ENCODE measurements at regions not wholly inside any gene's neighbourhood (a gene's known extent, or its start where the extent isn't known, plus 50 kb on each side); places are given as distances from the start of the nearest gene placed in this dataset.
A peak's percentile ranks its signal among the peaks of the same experiment; 100 is the strongest.
"Not testable (repeated sequence)": the region's sequence is repeated elsewhere in the genome, so short reads cannot be mapped to it uniquely, and the experiment has no call there.

DNA sequence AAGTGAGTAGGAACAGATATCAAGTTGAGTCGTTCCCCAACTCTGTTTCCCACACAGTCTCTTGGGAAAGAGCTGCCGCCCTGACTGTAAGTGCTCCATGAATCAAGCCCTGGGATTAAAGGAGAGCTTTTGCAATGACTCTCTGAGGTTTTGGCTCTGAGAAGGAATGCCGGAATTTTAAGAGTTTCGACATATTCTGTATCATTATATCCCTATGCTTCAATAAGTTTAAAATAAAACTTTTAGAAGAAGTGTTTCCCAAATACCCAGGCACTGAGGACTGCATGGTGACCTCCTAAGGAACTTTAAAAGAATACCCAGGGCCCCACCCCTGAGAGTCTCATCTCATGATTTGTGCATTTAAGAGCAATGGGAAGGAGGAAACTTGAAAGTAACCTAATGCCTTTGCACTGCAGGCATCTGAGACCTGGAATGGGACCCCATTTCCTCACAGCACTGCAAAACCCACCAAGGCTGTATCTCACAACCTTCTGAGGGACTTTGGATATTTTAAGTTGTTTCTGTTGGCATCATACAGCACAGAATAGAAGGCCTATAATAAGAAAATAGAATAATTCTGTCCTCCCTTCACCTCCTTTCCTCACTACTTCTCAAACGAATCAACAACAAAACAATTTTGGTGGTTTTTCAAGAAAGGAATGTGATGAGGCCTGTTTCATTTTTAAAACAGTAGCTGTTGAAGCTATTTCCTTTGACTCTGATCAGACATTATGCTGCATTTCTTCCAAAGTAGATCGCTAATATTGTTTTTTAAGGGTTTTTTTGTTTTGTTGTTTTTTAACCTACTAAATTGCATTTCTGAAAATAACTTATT, 121.2 kb downstream of the GASK1B start:
- DNase-seq = no peak

DNA sequence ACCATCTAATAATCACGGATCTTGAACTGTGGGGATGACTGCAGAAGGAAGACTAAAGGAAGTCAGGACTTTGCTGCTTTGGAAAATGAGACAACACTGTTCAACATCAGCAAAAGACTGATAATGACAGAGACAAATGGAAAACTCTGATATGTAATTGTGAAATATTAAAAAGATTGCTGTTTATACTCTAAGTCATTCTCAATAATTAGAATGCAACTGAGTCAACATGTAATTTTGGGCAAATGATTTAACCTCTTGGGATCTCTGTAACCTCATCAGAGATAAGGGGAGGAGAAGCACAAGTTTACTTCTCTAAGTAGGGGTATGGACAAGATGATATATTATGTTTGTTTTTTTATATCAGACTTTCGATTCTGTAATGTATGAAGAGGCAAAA, 121.9 kb downstream of the GASK1B start:
- no peak for DNase-seq

DNA sequence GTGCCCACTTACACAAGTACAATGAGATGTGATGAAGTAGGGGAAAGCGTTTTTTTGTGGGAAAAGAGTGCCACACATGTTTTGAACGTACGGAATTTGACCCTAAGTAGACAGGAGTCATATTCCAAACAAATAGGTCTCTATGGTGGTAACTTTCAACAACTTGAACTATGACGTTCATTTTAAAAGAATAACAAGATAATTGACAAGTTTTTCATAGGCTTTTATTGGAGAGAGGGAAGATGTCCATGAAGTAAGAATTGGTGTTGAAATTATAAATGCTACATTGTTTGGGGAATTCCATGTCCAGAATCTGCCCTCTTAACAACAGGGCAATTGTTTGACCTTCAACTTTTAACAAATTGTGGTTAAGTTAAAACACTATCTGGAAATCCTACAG, 126.5 kb downstream of the GASK1B start:
- DNase-seq = no peak

- DNase-seq = no peak
Observed at GRCh38 chr4:158043971-158044618, 128.7 kb downstream of the GASK1B start.

DNA sequence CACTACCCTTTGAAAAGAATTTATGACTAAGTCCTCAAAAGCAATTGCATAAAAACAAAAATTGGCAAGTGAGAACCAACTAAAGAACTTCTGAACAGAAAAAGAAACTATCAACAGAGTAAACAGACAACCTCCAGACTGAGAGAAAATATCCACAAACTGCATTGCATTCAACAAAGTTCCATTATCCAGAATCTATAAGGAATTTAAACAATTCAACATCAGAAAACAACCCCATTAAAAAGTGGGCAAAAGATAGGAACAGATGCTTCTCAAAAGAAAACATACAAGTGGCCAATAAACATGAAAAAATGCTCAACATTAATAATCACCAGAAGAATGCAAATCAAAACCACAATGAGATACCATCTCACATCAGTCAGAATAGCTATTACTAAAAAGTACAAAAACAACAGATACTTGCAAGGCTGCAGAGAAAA, 130.2 kb downstream of the GASK1B start:
- no peak for DNase-seq

- no peak for DNase-seq
Observed at GRCh38 chr4:158038718-158039117, 134.1 kb downstream of the GASK1B start.

DNA sequence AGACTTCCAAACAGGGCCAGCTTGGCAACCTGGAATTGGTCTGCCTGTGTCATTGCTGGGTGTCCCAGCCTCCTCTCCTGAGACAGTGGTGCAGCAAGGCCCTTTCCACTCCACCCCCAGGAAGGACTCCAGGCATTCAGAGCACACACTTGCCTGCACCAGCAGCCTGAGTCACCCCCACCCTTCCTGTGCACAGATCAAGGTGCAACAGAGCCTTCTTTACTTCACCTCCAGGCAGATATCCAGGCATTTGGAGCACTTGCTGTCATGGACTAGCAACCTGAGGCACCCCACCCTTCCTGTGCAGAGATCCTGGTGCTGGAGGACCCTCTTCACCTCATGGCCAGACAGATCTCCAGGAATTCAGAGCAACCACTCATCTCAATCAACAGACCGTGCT, 135.8 kb downstream of the GASK1B start:
- DNase-seq = no peak

GRCh38 chr4:158035662-158036195, 137.1 kb downstream of the GASK1B start:
- no peak for DNase-seq

DNA sequence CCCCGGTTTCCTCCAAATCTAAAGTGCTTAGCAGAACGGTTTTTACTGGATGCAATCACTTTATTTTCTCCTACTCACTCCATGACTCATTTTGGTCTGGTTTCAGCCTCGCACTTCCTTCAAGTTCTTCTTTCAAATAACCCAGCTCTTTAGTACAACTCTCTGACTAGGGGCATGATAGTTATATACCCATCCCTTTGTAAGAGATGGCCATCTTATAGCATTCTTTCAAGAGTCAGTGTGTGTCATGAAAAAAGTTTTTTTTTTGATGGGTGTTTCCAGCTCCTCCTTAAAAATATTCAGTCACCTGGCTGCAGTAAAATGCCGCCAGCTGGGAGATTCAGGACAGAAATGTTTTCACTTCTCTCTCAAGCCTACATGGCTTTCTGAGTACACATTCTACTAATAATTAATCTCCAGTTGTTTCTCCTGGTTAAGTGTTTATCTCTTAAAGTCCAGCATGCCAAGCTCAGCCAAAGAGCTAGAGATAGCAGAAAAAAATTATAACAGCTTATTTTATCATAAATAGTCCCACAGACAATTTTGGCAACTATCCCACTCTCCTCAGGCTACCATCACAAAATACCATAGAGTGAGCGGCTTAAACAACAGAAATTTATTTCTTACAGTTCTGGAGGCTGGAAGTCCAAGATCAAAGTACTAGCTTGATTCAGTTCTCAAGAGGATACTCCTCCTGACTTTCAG, 139.3 kb downstream of the GASK1B start:
- DNase-seq = peak; percentile 80

GRCh38 chr4:158032733-158033415, 140.0 kb downstream of the GASK1B start:
- no peak for DNase-seq

GRCh38 chr4:158028381-158028780, 144.4 kb downstream of the GASK1B start:
- not testable (repeated sequence) for DNase-seq

GRCh38 chr4:158025131-158025530, 147.7 kb downstream of the GASK1B start:
- DNase-seq = no peak

DNA sequence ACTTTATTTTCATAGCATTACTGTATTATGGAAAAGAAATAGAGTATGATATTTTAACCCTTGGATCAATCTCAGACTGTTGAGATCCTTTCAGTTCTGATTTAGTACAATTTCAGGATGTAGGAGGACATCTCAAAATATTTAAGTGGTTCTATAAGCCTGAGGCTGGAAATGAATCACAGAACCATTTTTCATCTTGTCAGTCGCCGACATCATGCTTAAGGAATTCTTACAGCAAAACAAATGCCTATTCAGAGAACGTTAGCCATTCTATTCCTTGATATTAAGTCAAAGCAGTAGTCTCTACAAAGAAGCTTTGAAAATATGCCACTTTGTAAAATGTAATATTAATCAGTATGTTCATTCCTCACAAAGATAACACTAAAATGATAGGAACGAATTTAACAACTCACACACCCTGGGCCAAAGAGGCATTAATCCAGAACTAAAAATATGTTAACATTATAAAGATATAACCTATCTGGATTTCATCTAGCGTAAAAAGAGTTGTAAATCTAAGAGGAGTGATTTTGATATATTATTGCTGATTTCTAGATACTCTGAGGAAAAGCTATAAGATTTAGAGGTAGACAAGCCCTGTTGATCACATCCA, 152.0 kb downstream of the GASK1B start:
- no peak for DNase-seq

GRCh38 chr4:158020176-158020575, 152.6 kb downstream of the GASK1B start:
- peak; percentile 54 for DNase-seq

GRCh38 chr4:158018831-158019230, 154.0 kb downstream of the GASK1B start:
- DNase-seq = no peak

DNA sequence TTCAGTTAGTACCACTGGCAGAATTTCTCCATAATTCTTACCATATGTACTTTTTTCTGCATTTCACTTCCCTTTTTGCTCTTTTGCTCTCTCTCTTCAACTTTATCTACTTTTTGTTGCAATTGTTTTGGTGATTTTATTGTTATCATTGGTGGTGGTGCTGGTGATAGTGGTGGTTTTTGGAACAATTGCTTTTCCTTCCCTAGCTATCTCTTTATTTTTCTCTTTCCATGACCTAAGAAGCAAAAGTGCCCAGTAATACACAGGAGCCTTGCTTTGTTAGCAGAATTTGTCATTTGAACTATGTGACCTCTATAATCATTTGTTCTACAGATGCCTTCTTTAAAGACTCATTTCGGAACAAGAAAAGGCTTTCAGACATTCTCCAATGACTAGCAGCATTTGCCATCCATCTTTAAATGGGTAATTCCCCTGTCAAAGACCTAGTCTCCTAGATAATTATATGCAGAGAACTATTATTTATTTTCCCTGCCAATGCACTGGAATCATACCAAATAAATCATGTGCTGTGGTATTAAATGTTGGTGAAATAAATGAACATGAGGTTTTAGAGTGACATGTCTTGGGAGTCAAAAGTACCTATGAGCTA, 154.5 kb downstream of the GASK1B start:
- peak; percentile 87 for DNase-seq

DNA sequence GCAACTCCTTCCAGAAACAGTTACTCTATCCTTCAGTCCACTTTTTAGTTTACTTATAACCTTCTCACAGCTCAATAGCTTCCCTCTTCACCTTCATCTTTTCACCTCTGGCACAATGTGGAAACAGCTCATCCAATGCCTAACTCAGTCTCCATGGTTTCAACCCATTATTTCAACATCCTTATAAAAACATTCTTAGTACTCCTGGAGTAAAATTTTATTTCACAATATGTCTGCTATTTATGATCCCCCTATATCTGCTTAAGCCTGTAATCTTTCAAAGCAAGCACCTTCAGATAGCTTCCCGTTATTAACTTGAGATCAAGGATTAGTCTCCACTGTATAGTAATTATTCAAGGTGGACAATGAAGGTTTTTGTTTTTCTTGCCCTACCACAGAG, 156.3 kb downstream of the GASK1B start:
- DNase-seq = no peak

GRCh38 chr4:158015241-158015640, 157.6 kb downstream of the GASK1B start:
- DNase-seq = no peak

GRCh38 chr4:158013858-158014257, 159.0 kb downstream of the GASK1B start:
- DNase-seq = no peak

DNA sequence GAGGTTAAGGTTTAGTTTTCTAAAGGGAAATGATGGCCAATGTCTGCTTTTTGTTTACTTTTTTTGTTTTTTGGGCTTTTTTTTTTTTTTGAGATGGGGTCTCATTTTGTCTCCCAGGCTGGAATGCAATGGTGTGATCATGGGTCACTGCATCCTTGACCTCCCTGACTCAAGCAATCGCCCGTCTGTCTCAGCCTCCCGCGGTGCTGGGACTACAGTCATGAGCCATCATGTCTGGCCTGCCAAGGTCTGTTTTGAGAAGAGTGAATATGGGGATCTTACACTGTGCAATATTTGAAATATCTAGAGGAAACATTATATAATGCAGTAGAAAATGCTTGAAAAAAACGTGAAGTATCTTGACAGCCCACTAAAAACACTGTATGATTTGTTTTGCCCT, 162.5 kb downstream of the GASK1B start:
- DNase-seq = no peak

DNA sequence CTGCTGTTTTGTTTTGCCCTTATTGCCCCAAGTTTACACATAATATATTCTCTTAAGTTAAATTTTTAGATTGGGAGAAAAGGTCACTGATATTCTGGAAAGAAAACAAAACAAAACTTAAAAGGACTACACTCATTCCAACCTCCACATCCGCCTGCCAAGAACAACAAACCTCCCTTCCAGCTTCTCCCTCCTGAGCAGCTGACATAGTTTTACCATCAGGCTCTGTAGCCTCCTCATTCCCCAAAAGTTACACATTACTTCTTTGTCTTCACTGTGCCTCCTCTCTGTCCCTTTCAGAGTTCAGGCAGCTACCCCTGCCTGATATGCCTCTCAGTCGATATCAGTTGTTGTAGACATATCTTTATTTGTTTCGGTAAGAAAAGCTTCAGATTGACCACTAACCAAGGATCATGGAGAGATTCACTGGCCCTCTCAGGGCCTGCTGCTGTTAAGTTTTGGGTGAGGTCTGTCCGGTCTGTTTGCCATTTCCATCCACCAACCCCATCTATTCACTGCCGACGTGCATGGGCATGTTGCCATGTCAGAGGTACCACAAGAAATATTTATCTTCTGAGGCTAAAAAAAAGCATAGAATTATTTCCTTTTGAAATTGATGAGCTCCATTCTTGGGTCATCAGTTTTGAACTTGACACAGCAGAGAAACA, 164.1 kb downstream of the GASK1B start:
- no peak for DNase-seq
